ENCODE measurements at regions not wholly inside any gene's neighbourhood (a gene's known extent, or its start where the extent isn't known, plus 50 kb on each side); places are given as distances from the start of the nearest gene placed in this dataset.

- TF ChIP-seq CTCF (IDR thresholded peaks at IDR 0.05; ENCODE audit: low read depth, low read length): no peak
- no peak for DNase-seq (ENCODE audit: low read depth, low spot score)
- no peak overlapping the region for H3K4me3 ChIP-seq (ENCODE audit: low read depth, low read length)
- H3K9me3 ChIP-seq (ENCODE audit: control insufficient read depth, insufficient read depth, low read length): no peaks in the 10 kb centered on the region
- no peaks in the 10 kb centered on the region for H3K27me3 ChIP-seq (ENCODE audit: control insufficient read depth, insufficient read depth, low read length)
- H3K27ac ChIP-seq (ENCODE audit: low read depth, low read length): no peak overlapping the region
- POLR2A ChIA-PET: no interaction called here
- CTCF ChIA-PET: no interaction called here
These were observed 99.6 kb upstream of the SCG2 start for GRCh38 chr2:223701761-223702160.

- CTCF ChIA-PET: interaction anchor here (1.3 to 1.5 kb wide), 2 partner anchors 25 to 98 kb away, joined by 3 to 4 read pairs; no protein-coding TSS in a partner anchor
- Histone ChIP-seq H3K4me3 (ENCODE audit: low read depth, low read length) (no peak overlapping the region), H3K27ac (ENCODE audit: low read depth, low read length) (no peak overlapping the region), H3K9me3 (ENCODE audit: control insufficient read depth, insufficient read depth, low read length) (no peaks in the 10 kb centered on the region), H3K27me3 (ENCODE audit: control insufficient read depth, insufficient read depth, low read length) (no peaks in the 10 kb centered on the region)
- TF ChIP-seq CTCF (IDR thresholded peaks at IDR 0.05; ENCODE audit: low read depth, low read length): no peak
- POLR2A ChIA-PET: interaction anchor here (0.5 kb wide), 1 partner anchor 169 kb away, joined by 3 read pairs; no protein-coding TSS in a partner anchor
- DNase-seq (ENCODE audit: low read depth, low spot score): no peak
These were observed 98.1 kb upstream of the SCG2 start for GRCh38 chr2:223700221-223700620.

- Histone ChIP-seq H3K9me3 (ENCODE audit: control insufficient read depth, insufficient read depth, low read length) (no peaks in the 10 kb centered on the region), H3K27me3 (ENCODE audit: control insufficient read depth, insufficient read depth, low read length) (no peaks in the 10 kb centered on the region), H3K4me3 (ENCODE audit: low read depth, low read length) (no peak overlapping the region), H3K27ac (ENCODE audit: low read depth, low read length) (no peak overlapping the region)
- TF ChIP-seq CTCF (IDR thresholded peaks at IDR 0.05; ENCODE audit: low read depth, low read length): no peak
- CTCF ChIA-PET: interaction anchor here (0.7 to 2.1 kb wide), 2 partner anchors 30 to 100 kb away, joined by 3 to 7 read pairs; no protein-coding TSS in a partner anchor
- POLR2A ChIA-PET: no interaction called here
- no peak for DNase-seq (ENCODE audit: low read depth, low spot score)
These were observed 95.9 kb upstream of the SCG2 start for GRCh38 chr2:223697892-223698645.

GRCh38 chr2:223697316-223697891, 95.2 kb upstream of the SCG2 start:
- no peak for TF ChIP-seq CTCF (IDR thresholded peaks at IDR 0.05; ENCODE audit: low read depth, low read length)
- Histone ChIP-seq H3K9me3 (ENCODE audit: control insufficient read depth, insufficient read depth, low read length) (no peaks in the 10 kb centered on the region), H3K4me3 (ENCODE audit: low read depth, low read length) (no peak overlapping the region), H3K27ac (ENCODE audit: low read depth, low read length) (no peak overlapping the region), H3K27me3 (ENCODE audit: control insufficient read depth, insufficient read depth, low read length) (no peaks in the 10 kb centered on the region)
- DNase-seq (ENCODE audit: low read depth, low spot score): no peak
- ChIA-PET POLR2A (no interaction called here), CTCF (interaction anchor here (0.7 to 2.1 kb wide), 2 partner anchors 30 to 101 kb away, joined by 3 to 7 read pairs; no protein-coding TSS in a partner anchor)

- CTCF ChIA-PET: interaction anchor here (2.1 kb wide), 1 partner anchor 101 kb away, joined by 7 read pairs; no protein-coding TSS in a partner anchor
- DNase-seq (ENCODE audit: low read depth, low spot score): no peak
- Histone ChIP-seq H3K4me3 (ENCODE audit: low read depth, low read length) (no peak overlapping the region), H3K27ac (ENCODE audit: low read depth, low read length) (peak overlapping the region; percentile 43), H3K27me3 (ENCODE audit: control insufficient read depth, insufficient read depth, low read length) (no peaks in the 10 kb centered on the region), H3K9me3 (ENCODE audit: control insufficient read depth, insufficient read depth, low read length) (no peaks in the 10 kb centered on the region)
- POLR2A ChIA-PET: no interaction called here
- TF ChIP-seq CTCF (IDR thresholded peaks at IDR 0.05; ENCODE audit: low read depth, low read length): no peak
These were observed 94.6 kb upstream of the SCG2 start for GRCh38 chr2:223696719-223697118.
